ENCODE measurements at regions not wholly inside any gene's neighbourhood (a gene's known extent, or its start where the extent isn't known, plus 50 kb on each side); places are given as distances from the start of the nearest gene placed in this dataset.
"Not testable (repeated sequence)": the region's sequence is repeated elsewhere in the genome, so short reads cannot be mapped to it uniquely, and the experiment has no call there.

DNA sequence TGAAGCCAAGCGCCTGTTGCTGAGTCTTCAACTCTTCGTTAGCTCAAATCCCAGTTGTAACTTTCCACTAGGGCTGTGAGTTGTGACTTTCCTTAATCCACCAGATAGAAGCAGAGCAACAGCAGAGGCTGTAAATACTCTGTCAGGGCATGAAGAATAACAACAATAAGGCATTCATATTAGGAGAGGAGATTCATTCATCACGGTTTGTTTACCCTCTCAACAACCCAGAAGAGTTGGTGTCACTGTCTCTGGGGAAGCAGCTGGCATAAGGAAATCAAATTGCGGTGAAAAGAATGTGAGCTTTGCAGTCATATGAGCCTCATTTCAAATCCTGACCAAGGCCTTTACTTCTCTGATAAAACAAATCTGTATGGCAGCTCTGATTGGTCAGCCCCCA is 184.8 kb downstream of the SHQ1 start:
- peak; percentile 16 for DNase-seq (ENCODE audit: low read depth)
- no peak overlapping the region for H3K4me3 ChIP-seq (ENCODE audit: low read depth, low read length)

DNA sequence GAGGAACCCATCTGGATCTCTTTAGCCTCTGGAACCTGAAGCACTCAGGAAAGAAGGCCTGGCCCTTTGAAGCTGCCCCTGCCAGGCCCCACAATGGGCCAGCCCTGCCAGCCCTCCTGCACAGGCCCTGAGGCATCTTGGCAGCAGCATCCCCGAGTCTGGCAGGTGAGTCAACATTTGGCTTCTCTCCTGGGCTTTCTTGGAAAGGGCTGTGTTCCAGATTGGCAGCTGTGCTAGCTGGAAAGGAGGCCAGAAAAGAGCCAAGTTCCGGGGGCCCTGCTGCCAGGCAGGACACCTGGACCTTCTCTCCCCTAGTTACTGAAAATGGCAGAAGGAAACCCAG is 187.2 kb downstream of the SHQ1 start:
- no peak overlapping the region for H3K4me3 ChIP-seq (ENCODE audit: low read depth, low read length)
- peak; percentile 29 for DNase-seq (ENCODE audit: low read depth)

DNA sequence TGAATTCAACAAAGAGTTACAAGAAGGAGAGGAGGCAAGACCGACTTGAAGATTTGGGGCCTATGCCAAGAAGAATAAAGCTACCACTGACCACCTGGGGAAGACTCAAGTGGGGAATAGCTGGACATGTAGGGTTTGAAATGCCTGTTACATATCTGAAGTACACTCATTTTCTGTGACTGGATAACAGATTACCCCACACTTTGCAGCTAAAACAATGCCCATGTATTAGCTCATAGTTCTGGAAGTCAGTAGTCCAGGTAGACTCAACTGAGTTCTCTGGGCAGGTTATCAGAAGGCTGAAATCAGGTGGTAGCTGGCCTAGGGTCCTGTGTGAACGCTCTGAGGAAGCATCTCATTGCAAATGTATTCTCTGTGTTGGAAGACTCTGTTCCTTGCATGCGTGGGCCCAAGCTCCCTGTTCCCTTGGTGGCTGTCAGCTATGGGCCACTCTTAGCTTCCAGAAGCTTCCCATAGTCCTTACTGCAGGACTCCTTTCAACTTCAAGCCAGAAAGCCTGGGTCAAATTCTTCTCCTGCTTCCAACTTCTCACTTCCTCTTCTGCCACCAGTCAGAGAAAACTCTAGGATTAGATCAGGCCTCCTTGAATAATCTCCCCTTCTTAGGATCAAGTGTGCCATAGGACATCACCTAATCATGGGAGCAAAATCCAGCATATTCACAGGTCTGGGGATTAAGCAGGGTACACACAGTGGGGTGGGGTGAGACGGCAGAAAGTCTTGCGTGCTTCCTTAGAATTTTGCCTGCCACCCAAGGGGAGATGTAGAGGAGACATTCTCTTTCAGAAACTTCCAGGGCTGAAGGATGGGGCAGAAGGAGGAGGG is 187.8 kb downstream of the SHQ1 start:
- H3K4me3 ChIP-seq (ENCODE audit: low read depth, low read length) = no peak overlapping the region
- no peak for DNase-seq (ENCODE audit: low read depth)

DNA sequence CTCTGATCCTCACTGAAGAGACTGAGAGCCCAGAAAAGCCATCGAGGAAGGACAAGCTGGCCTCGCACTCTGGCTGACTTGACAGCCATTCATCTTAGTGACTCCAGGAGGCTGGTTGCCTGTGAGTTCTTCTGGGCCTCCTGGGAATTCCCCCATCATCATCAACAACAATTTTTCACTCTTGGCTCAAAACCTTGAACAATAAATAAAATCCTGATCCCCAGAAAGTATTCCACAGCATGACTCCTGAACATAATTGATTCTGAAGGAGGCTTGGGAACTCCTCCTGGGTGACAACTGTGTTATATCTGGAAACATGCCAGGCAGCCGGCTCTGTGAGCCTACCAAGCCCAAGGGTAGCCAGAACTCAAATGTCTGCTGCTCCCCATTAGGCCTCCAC is 188.6 kb downstream of the SHQ1 start:
- no peak overlapping the region for H3K4me3 ChIP-seq (ENCODE audit: low read depth, low read length)
- no peak for DNase-seq (ENCODE audit: low read depth)

DNA sequence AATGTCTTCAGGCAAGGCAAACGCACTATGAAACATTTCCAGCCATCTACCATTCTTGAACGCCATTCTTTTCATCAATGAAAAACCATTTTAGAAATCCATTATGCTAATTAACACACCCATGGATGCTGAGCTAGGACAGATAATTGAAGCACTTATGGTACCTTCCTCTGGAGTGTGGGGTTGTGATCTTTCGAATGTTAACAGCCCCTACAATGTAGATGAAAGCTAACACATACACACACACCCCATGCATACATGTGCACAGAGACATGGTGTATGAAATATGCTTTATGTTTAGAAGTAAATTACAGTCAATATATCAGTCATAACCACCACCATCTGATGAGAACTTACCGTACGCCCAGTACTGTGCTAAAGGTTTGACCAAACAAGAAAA is 189.1 kb downstream of the SHQ1 start:
- no peak overlapping the region for H3K4me3 ChIP-seq (ENCODE audit: low read depth, low read length)
- DNase-seq (ENCODE audit: low read depth) = no peak

DNA sequence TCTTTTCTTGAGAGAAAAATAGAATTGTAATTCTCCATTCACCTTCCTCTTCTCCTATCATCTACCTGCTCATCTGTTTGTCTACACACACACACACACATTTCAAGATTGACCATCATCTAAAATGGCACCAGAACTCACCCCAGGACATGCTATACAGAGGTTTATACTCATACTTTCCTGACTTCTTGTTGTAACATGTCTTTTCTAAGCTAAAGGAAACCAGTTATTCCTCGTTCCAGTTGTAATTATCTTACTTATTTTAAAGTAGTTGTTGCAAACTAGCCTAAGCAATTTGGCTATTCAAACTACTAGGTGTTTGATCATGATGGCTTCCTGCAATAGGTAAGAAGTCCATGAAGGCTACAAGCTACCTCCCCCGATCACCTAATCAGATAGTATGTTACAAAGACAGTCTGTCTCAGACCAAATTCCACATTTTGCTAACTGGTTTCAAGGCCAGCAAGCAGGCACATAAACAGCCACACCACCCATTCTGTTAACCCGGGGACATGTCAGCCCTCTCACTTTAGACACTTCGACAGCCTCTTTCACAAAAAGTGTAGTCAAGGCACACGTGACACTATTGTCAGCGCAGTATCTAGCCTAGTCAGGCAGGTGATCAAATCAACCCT is 189.7 kb downstream of the SHQ1 start:
- H3K4me3 ChIP-seq (ENCODE audit: low read depth, low read length) = no peak overlapping the region
- DNase-seq (ENCODE audit: low read depth) = no peak

DNA sequence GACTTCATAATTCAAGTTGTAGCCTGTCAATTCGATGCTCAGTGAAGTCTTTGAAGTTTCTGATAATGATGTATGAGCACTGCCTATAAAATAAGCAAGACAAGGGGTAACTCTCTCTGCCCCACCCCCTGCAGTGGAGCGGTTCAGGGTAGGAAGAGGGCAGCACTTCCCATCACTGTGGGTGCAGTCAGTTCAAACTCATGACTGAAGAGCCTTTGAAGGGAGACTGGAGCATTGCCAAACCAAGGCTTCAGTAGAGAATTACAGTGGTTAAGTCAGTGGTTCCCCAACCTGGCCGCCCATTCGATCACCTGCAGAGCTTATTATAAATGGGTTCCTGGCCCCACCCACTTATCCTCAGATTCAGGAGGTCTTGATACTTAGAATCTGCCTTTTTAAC is 190.6 kb downstream of the SHQ1 start:
- no peak for DNase-seq (ENCODE audit: low read depth)
- no peak overlapping the region for H3K4me3 ChIP-seq (ENCODE audit: low read depth, low read length)

DNA sequence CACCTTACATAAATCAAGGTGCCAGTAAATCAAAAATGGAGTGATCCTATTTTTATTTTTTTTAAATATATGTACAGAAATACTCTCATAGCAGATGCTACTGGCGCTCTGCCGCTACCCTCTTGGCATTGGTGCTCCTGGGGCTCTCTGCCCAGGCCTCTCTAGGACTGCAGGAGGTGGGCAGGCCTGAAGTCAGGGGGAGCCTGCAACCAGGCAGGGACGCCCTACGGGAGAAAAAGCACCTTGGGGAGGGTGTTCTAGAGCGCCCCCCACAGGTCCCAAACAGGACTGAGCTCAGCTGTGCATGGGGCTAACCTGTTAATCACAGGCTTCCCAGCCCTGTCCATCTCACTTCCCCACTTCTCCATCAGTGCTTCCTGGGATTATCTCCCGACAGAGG is 192.5 kb downstream of the SHQ1 start:
- DNase-seq (ENCODE audit: low read depth) = no peak
- H3K4me3 ChIP-seq (ENCODE audit: low read depth, low read length) = no peak overlapping the region

DNA sequence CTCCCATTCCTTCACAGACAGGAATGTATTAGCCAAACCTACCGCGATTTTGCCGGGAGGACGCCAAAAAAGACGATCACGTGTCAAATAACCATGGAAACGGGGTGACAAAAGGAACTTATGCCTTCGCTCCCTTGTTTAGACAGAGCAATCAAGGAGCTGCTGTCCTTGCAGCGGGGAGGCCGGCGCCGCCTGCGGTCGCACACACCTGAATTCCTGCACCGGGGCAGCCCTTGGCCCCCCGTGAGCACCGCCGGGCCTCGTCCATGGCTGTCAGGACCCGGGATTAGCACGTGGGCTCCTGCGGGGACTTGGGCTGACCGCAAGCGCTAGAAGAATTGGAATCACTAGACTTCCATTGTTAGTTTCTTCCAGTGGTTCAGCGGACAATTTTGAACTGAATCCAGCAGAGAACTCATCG is 193.1 kb downstream of the SHQ1 start:
- H3K4me3 ChIP-seq (ENCODE audit: low read depth, low read length) = no peak overlapping the region
- DNase-seq (ENCODE audit: low read depth) = no peak

DNA sequence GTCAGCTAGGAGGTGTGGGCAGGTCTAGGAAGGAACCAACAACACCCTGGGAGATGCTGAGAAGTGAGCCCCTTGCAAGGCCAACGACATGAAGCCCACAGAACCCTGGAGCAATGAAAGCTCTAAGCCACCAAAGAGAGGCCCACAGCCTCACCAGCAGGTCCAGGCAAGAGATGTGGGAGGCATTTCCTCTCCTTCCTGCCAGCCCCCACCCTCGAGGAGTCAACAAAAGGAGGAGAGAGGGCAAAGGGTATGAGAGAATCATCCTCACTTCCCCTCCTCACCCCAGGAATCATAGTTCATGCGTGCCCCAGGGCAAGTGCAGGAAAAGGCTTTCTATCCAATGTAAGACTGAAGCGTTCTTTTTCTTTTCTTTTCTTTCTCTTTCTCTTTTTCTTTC is 195.8 kb downstream of the SHQ1 start:
- no peak for DNase-seq (ENCODE audit: low read depth)
- H3K4me3 ChIP-seq (ENCODE audit: low read depth, low read length) = no peak overlapping the region

DNA sequence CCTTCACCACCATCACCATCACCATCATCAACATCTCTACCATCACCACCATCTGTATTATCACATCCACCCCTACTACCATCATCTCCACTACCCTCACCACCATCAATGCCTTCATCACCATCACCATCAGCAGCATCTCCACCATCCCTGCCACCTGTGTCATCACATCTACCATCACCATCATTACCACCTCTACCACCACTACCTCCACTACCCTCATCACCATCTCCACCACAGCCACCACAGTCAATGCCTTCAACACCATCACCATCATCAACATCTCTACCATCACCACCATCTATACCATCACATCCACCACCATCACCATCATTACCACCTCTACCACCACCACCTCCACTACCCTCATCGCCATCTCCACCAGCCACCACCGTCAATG is 196.7 kb downstream of the SHQ1 start:
- no peak overlapping the region for H3K4me3 ChIP-seq (ENCODE audit: low read depth, low read length)
- no peak for DNase-seq (ENCODE audit: low read depth)

DNA sequence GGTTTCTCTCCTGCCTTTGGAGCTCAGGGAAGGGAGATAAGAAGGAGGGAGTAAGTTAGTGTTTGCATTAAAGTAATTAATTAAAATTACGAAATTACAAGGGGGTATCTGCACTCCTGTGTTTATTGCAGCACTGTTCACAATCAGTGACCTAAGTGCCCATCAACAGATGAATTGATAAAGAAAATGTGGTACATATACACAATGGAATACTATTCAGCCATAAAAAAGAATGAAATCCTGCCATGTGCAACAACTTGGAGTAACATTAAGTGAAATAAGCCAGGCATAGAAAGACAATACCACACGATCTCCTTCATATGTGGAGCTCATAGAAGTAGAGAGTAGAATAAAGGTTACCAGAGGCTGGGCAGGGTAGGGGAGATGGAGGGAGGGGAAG is 202.0 kb downstream of the SHQ1 start:
- DNase-seq (ENCODE audit: low read depth) = no peak
- H3K4me3 ChIP-seq (ENCODE audit: low read depth, low read length) = no peak overlapping the region

DNA sequence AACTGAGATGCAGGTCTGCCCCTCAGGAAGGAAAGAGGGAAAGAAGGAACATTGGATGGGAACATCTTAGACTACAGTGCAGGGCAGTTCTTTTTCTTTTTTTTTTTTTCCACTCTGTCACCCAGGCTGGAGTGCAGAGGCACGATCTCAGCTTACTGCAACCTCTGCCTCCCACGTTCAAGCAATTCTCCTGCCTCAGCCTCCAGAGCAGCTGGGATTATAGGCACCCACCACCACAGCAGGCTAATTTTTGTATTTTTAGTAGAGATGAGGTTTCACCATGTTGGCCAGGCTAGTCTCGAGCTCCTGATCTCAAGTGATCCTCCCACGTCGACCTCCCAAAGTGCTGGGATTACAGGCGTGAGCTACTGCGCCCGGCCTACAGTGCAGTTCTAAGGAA is 204.6 kb downstream of the SHQ1 start:
- H3K4me3 ChIP-seq (ENCODE audit: low read depth, low read length); DNase-seq (ENCODE audit: low read depth): not testable (repeated sequence)

DNA sequence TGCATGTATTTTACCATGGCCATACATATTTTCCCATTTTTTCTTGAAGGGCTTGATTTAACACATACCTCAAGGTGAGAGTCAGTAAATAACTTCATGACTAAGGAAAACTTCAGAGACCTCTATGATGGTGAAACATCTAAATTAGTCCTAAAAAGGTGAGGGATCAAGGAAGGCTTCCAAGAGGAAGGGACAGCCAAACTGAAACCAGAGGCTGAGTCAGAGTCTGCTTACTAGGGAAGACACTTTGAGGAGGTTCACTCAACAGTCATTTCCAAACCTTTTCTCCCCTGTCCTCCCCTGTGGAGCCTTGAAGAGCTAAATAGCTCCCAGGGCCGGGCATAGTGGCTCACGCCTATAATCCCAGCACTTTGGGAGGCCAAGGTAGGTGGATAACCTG is 206.6 kb downstream of the SHQ1 start:
- no peak overlapping the region for H3K4me3 ChIP-seq (ENCODE audit: low read depth, low read length)
- DNase-seq (ENCODE audit: low read depth) = no peak

DNA sequence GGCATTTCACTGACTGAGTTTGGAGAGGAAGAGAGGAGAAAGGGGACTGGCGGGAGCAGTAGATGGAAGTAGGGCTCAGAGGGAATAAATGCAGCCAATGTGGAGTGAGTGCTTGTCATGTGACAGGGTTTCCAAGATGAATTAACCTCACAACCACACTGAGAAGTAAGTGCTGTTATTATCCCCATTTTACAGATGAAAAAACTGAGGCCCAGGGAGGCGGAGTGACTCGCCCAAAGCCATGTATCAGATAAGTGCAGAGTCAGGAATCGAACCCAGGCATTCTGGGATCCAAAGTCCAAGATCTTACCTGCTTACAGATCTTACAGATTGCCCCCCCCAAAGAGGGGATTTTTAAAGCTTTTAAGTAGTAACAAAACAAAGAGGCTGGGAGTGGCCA is 207.2 kb downstream of the SHQ1 start:
- DNase-seq (ENCODE audit: low read depth) = no peak
- no peak overlapping the region for H3K4me3 ChIP-seq (ENCODE audit: low read depth, low read length)

DNA sequence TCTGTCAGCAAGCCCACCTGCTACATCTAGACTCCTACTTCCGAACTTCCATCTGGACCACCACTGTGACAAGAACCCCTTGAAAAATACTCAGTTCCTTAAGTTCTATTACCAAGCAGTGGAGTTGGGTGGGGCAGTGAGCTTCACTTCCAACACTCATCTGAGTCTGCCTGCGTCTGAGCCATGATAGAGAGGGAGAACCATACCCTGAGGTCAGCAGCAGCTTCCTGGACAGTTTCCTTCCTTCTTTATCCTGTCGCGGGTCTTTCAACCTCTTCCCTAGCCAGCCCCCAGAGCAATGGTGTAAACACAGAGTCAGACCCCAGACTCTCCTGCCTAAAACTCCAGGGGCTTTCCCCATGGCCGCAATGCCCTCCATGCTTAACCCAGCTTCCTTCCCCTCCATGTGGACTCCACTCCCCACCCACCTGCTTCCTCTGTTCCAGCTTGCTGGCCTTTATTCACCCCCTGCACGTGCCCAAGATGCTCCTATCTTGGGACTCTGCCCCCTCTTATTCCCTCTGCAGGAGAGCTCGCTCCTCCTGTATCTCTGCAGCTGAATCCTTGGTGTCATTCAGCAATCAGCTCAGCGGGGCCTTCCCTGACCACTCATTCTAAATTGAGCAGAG is 211.2 kb downstream of the SHQ1 start:
- DNase-seq (ENCODE audit: low read depth) = no peak
- no peak overlapping the region for H3K4me3 ChIP-seq (ENCODE audit: low read depth, low read length)

DNA sequence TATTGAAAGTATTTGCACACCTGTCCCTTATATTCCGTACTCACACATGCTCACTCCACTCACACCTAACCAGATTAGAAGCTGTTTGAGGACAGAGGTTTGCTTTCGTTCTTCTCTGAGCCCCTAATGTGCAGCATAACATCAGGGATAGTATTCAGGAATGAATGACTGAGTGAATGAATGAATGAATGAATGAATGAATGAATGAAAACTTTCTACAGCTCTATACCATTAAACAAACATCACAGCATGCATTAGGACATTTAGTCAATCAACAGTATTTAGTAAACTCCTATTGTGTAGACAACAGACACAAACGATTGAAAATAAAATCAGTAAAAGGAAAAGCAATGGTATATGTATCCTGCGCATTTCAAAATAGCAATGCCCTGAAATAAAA is 212.7 kb downstream of the SHQ1 start:
- H3K4me3 ChIP-seq (ENCODE audit: low read depth, low read length) = no peak overlapping the region
- DNase-seq (ENCODE audit: low read depth) = no peak

DNA sequence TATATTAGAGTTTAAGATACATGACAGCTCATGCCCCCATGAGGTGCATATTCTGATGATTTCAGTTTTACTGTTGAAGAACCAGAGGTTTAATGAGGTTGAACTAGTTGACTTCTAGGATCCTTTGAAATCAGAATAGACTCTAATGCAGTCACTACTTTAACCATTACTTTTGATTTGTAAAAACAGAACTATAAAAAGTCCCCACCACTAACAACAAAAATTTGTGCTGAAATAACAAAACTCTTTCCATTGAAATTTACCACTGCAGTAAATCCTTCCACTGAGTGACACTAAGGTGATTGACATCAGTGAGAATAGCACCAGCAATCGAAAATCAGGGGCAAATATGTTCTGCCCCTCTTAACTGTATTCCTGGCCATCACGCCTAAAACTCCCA is 214.1 kb downstream of the SHQ1 start:
- H3K4me3 ChIP-seq (ENCODE audit: low read depth, low read length) = no peak overlapping the region
- no peak for DNase-seq (ENCODE audit: low read depth)

DNA sequence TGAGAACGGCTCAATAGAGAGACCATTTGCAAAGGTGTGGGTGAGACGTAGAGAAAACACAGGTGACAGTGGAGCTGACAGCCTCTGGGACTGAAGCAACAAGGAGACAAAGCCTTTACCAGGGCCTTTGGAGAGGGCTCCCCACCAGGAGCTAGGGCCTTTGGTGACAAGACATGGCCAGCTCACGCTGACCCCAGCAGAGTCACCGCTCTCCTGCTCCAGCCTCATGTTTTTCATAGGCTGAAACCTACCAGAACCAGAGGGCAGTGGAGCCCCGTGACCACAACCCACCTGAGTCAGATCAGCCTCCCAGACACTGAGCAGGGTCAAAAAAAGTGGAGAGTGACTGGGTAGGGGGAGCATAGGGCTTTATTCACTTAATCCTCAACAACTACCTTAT is 214.7 kb downstream of the SHQ1 start:
- no peak overlapping the region for H3K4me3 ChIP-seq (ENCODE audit: low read depth, low read length)
- DNase-seq (ENCODE audit: low read depth) = no peak

DNA sequence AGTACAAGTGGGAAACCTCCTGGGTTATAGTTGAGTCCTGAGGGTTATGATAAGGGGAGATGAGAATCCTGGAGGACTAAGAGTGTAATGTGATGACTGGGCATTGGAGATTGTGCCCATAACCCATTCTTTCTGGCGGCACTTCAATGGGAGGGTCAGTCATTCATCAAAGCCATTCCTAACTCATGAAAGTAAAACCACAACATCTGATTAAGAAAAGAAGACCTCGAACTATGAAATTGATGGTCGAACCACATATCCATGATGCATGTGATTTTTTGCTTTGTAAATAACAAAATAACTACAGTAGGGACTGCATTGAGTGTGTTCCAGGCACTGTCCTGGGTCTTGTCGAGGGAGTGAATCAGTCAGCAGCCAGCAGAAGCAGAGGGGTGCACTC is 215.1 kb downstream of the SHQ1 start:
- no peak overlapping the region for H3K4me3 ChIP-seq (ENCODE audit: low read depth, low read length)
- DNase-seq (ENCODE audit: low read depth) = no peak

DNA sequence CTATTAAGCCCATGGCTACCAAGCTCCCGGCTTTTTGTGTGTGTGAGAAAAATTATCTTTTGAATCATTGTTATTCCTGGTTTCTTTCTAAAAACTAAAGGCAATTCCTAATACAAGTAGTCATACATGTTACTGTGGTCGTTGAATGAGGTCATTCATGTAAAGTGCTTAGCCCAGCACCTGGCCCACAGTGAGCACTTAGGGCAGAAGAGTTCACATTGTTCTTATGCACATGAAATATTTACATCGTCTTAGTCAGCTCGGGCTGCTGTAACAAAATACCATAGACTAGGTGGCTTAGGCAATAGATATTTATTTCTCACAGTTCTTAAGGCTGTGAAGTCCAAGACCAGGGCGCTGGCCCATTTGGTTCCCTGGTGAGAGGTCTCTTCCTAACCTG is 216.1 kb downstream of the SHQ1 start:
- H3K4me3 ChIP-seq (ENCODE audit: low read depth, low read length) = no peak overlapping the region
- DNase-seq (ENCODE audit: low read depth) = no peak
